ENCODE measurements at regions not wholly inside any gene's neighbourhood (a gene's known extent, or its start where the extent isn't known, plus 50 kb on each side); places are given as distances from the start of the nearest gene placed in this dataset.
A peak's percentile ranks its signal among the peaks of the same experiment; 100 is the strongest.

DNA sequence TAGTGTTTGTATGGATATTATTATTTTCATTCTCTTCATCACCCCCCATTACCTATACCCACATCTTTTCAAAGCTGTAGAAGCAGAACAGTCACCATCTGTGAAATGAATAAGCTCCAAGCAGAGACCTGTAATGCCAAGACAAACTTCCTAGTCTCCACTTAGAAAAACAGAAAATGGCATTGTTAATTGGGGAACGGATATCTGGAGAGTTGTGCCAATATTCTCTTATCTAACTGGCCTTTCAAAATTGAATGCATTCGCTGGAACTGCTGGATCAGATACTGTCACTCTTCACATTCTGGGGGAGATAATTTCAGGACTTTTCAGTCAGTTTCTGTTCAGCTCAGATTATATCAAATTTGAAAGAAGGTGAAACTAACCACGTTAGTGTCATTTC lies 464.4 kb upstream of the GOT2 start:
- H3K79me2 ChIP-seq (replicated peaks; ENCODE audit: insufficient read depth) = no peaks in the 10 kb centered on the region
- peaks cover 5% of the 10 kb centered on the region; the same call in 1 of the 2 replicates for H3K4me1 ChIP-seq (ENCODE audit: insufficient read depth)
- Mint-ChIP-seq H3K4me3 (no peak overlapping the region), H3K9me3 (no peaks in the 10 kb centered on the region; the same call in 2 of the 3 replicates), H3K36me3 (ENCODE audit: low read depth) (no peaks in the 10 kb centered on the region; the same call in 2 of the 3 replicates), H3K4me1 (peaks cover 17% of the 10 kb centered on the region), H3K27me3 (ENCODE audit: insufficient read depth, low read depth, poor library complexity) (no peaks in the 10 kb centered on the region), H3K27ac (no peak overlapping the region)
- no peak for ATAC-seq
- H4K20me1 ChIP-seq (replicated peaks; ENCODE audit: insufficient read depth) = no peaks in the 10 kb centered on the region
- no peaks in the 10 kb centered on the region for H3K27me3 ChIP-seq (ENCODE audit: insufficient read depth)
- no peak overlapping the region for H3K27ac ChIP-seq (ENCODE audit: low read depth)
- peaks cover 7% of the 10 kb centered on the region; the same call in 1 of the 2 replicates for H3K9me2 ChIP-seq (ENCODE audit: insufficient read depth)
- no peak for DNase-seq (ENCODE audit: low spot score)
- H3K4me2 ChIP-seq = no peak overlapping the region
- H3F3A ChIP-seq (replicated peaks; ENCODE audit: low read depth) = no peaks in the 10 kb centered on the region
- H2AFZ ChIP-seq = peak overlapping the region; percentile 20; the same call in 1 of the 2 replicates
- no peaks in the 10 kb centered on the region for H3K36me3 ChIP-seq (ENCODE audit: insufficient read depth)
- TF ChIP-seq, protein P1, sequence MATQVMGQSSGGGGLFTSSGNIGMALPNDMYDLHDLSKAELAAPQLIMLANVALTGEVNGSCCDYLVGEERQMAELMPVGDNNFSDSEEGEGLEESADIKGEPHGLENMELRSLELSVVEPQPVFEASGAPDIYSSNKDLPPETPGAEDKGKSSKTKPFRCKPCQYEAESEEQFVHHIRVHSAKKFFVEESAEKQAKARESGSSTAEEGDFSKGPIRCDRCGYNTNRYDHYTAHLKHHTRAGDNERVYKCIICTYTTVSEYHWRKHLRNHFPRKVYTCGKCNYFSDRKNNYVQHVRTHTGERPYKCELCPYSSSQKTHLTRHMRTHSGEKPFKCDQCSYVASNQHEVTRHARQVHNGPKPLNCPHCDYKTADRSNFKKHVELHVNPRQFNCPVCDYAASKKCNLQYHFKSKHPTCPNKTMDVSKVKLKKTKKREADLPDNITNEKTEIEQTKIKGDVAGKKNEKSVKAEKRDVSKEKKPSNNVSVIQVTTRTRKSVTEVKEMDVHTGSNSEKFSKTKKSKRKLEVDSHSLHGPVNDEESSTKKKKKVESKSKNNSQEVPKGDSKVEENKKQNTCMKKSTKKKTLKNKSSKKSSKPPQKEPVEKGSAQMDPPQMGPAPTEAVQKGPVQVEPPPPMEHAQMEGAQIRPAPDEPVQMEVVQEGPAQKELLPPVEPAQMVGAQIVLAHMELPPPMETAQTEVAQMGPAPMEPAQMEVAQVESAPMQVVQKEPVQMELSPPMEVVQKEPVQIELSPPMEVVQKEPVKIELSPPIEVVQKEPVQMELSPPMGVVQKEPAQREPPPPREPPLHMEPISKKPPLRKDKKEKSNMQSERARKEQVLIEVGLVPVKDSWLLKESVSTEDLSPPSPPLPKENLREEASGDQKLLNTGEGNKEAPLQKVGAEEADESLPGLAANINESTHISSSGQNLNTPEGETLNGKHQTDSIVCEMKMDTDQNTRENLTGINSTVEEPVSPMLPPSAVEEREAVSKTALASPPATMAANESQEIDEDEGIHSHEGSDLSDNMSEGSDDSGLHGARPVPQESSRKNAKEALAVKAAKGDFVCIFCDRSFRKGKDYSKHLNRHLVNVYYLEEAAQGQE (IDR thresholded peaks at IDR 0.05; ENCODE audit: unreplicated experiment) = no peak
- TF ChIP-seq ZNF331 (CRISPR knock-in tag; IDR thresholded peaks at IDR 0.05; ENCODE audit: low read depth) (no peak), EZH2phosphoT487 (IDR thresholded peaks at IDR 0.05; ENCODE audit: unreplicated experiment) (no peak), CREB1 (CRISPR knock-in tag; IDR thresholded peaks at IDR 0.05; ENCODE audit: low read depth) (no peak), JUNB (IDR thresholded peaks at IDR 0.05; ENCODE audit: unreplicated experiment) (no peak), NANOG (IDR thresholded peaks at IDR 0.05; ENCODE audit: borderline replicate concordance) (no peak), STAT1 (IDR thresholded peaks at IDR 0.05; ENCODE audit: unreplicated experiment) (no peak)
- TF ChIP-seq, protein P2, sequence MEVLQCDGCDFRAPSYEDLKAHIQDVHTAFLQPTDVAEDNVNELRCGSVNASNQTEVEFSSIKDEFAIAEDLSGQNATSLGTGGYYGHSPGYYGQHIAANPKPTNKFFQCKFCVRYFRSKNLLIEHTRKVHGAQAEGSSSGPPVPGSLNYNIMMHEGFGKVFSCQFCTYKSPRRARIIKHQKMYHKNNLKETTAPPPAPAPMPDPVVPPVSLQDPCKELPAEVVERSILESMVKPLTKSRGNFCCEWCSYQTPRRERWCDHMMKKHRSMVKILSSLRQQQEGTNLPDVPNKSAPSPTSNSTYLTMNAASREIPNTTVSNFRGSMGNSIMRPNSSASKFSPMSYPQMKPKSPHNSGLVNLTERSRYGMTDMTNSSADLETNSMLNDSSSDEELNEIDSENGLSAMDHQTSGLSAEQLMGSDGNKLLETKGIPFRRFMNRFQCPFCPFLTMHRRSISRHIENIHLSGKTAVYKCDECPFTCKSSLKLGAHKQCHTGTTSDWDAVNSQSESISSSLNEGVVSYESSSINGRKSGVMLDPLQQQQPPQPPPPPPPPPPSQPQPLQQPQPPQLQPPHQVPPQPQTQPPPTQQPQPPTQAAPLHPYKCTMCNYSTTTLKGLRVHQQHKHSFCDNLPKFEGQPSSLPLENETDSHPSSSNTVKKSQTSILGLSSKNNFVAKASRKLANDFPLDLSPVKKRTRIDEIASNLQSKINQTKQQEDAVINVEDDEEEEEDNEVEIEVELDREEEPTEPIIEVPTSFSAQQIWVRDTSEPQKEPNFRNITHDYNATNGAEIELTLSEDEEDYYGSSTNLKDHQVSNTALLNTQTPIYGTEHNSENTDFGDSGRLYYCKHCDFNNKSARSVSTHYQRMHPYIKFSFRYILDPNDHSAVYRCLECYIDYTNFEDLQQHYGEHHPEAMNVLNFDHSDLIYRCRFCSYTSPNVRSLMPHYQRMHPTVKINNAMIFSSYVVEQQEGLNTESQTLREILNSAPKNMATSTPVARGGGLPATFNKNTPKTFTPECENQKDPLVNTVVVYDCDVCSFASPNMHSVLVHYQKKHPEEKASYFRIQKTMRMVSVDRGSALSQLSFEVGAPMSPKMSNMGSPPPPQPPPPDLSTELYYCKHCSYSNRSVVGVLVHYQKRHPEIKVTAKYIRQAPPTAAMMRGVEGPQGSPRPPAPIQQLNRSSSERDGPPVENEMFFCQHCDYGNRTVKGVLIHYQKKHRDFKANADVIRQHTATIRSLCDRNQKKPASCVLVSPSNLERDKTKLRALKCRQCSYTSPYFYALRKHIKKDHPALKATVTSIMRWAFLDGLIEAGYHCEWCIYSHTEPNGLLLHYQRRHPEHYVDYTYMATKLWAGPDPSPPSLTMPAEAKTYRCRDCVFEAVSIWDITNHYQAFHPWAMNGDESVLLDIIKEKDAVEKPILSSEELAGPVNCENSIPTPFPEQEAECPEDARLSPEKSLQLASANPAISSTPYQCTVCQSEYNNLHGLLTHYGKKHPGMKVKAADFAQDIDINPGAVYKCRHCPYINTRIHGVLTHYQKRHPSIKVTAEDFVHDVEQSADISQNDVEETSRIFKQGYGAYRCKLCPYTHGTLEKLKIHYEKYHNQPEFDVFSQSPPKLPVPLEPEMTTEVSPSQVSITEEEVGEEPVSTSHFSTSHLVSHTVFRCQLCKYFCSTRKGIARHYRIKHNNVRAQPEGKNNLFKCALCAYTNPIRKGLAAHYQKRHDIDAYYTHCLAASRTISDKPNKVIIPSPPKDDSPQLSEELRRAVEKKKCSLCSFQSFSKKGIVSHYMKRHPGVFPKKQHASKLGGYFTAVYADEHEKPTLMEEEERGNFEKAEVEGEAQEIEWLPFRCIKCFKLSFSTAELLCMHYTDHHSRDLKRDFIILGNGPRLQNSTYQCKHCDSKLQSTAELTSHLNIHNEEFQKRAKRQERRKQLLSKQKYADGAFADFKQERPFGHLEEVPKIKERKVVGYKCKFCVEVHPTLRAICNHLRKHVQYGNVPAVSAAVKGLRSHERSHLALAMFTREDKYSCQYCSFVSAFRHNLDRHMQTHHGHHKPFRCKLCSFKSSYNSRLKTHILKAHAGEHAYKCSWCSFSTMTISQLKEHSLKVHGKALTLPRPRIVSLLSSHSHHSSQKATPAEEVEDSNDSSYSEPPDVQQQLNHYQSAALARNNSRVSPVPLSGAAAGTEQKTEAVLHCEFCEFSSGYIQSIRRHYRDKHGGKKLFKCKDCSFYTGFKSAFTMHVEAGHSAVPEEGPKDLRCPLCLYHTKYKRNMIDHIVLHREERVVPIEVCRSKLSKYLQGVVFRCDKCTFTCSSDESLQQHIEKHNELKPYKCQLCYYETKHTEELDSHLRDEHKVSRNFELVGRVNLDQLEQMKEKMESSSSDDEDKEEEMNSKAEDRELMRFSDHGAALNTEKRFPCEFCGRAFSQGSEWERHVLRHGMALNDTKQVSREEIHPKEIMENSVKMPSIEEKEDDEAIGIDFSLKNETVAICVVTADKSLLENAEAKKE (CRISPR knock-in tag; IDR thresholded peaks at IDR 0.05) = no peak
- TF ChIP-seq, protein P3, sequence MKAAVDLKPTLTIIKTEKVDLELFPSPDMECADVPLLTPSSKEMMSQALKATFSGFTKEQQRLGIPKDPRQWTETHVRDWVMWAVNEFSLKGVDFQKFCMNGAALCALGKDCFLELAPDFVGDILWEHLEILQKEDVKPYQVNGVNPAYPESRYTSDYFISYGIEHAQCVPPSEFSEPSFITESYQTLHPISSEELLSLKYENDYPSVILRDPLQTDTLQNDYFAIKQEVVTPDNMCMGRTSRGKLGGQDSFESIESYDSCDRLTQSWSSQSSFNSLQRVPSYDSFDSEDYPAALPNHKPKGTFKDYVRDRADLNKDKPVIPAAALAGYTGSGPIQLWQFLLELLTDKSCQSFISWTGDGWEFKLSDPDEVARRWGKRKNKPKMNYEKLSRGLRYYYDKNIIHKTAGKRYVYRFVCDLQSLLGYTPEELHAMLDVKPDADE (IDR thresholded peaks at IDR 0.05) = no peak
- H3K4me3 ChIP-seq = no peak overlapping the region
